Stimulated activated naive B cell treated with anti-CD40 and anti-IgM and Interleukin-4, amounts not matched to agents 10 μg/mL and 1 μg/mL and 100 μg/mL, for 72 hours (primary cell): ENCODE measurements at regions not wholly inside any gene's neighbourhood (a gene's known extent, or its start where the extent isn't known, plus 50 kb on each side); places are given as distances from the start of the nearest gene placed in this dataset.

Source experiments
- ATAC-seq, 2 donors: fragments of 150-1000 bp; cut with Tn5 transposase; replicated peaks; 2 replicates each; pipeline ENCODE4 v1.10.0; 2021; ENCODE audit warnings: moderate library complexity in 1 of 2
- DNase-seq: peaks from one replicate; pipeline ENCODE4 v3.0.0; 2021
- H3K27ac Mint-ChIP-seq: one replicate; pipeline ENCODE4 v1.8.0; 2022; ENCODE audit warnings: mild to moderate bottlenecking, mixed read lengths
- H3K27me3 Mint-ChIP-seq, 2 donors: one replicate each; pipeline ENCODE4 v1.8.0; 2022; ENCODE audit warnings: mixed read lengths in 2 of 2
- H3K36me3 Mint-ChIP-seq, 2 donors: one replicate each; pipeline ENCODE4 v1.8.0; 2022; ENCODE audit warnings: mixed read lengths in 2 of 2, mild to moderate bottlenecking in 1 of 2
- H3K4me1 Mint-ChIP-seq, 2 donors: one replicate each; pipeline ENCODE4 v1.8.0; 2022; ENCODE audit warnings: mixed read lengths in 2 of 2, mild to moderate bottlenecking in 1 of 2
- H3K4me3 Mint-ChIP-seq, 2 donors: one replicate each; pipeline ENCODE4 v1.8.0; 2022; ENCODE audit warnings: mild to moderate bottlenecking in 2 of 2, mixed read lengths in 2 of 2, moderate library complexity in 1 of 2
- H3K9me3 Mint-ChIP-seq, 2 donors: one replicate each; pipeline ENCODE4 v1.8.0; 2022; ENCODE audit warnings: mixed read lengths in 2 of 2, mild to moderate bottlenecking in 1 of 2

DNA sequence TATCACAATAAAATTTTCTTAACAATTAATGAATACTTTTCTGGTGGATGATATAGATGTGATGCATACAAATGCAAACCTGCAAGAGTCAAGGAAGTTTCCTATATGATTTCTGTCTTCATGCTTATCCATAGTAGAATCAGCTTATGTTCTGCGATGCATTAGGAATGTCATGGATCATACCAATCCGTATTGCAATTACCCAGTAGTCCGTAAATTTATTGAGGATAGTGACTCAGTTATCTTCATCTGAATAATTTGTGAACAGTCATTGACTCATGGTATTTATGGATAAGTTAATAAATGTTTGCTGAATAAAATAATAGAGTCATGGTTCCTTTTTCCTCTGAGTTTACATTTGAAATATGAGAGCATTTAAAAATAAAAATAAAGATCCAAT, 483.4 kb downstream of the LRFN5 start:
- Mint-ChIP-seq H3K36me3 (no peaks in the 10 kb centered on the region), H3K4me1 (no peaks in the 10 kb centered on the region), H3K4me3 (no peak overlapping the region), H3K9me3 (no peaks in the 10 kb centered on the region), H3K27me3 (no peaks in the 10 kb centered on the region), H3K27ac (no peak overlapping the region)
- ATAC-seq (no peak), DNase-seq (no peak)

DNA sequence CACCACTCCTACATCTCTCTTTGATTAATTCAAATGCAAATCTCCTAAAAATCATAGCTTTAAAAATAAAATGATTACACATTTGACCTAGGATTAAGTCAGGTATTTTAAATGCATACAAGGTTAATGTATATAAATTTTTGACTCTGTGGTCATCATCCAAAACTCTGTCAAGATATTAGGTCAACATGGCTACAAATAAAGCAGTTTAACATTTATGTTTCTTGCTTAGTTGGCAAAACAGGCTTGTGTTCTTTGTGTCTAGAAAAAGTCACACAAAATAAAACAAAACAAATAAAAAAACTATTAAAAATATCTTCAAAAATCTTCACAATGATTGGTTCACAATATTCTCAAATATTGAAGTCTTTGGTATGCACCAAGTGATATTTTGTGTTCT, 473.2 kb downstream of the LRFN5 start:
- H3K27ac Mint-ChIP-seq: no peak overlapping the region
- no peak overlapping the region for H3K4me3 Mint-ChIP-seq
- no peaks in the 10 kb centered on the region for H3K27me3 Mint-ChIP-seq
- no peaks in the 10 kb centered on the region for H3K4me1 Mint-ChIP-seq
- H3K9me3 Mint-ChIP-seq: peaks cover 0 to 1% of the 10 kb centered on the region in 2 donors
- DNase-seq (no peak), ATAC-seq (no peak)
- no peaks in the 10 kb centered on the region for H3K36me3 Mint-ChIP-seq

DNA sequence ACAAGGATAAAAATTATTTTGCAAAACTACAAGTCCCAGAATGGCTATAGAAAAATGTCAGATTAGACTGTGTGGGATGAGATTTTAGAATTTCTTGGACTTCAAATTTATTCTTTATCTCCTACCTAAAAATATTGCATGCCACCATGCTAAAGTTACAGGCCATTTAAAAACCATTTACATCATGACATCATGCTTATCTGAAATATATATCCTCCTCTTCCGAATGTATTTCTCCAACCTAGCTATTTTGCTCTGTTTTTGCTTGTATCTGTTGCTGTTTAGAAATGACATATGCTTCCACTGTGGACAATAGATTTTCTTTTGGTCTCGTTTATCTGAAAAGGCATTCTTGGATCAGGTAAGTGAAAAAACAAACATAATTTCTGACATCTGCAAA, 471.7 kb downstream of the LRFN5 start:
- no peak overlapping the region for H3K4me3 Mint-ChIP-seq

DNA sequence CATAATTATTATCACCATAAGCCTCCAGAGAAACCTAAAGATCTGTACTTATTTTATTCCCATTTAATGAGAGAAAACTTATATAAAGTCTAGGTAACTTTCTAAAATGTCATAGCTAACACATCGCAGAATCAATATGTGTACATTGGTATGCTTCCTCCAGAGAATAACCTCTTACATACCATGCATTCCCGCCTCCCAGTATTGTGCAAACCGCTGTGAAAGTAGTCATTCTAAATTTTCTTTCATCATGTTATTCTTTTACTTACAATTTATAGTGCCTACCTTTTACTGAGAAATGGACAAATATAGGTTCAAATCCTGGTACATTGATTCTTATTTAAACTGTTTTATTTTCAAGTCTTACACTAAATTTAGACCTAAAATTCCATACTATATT, 463.4 kb downstream of the LRFN5 start:
- ATAC-seq: no peak
- peaks cover 0 to 2% of the 10 kb centered on the region in 2 donors for H3K9me3 Mint-ChIP-seq
- H3K27me3 Mint-ChIP-seq: no peaks in the 10 kb centered on the region
- no peak overlapping the region for H3K4me3 Mint-ChIP-seq
- H3K4me1 Mint-ChIP-seq: no peaks in the 10 kb centered on the region
- H3K27ac Mint-ChIP-seq: no peak overlapping the region
- H3K36me3 Mint-ChIP-seq: no peaks in the 10 kb centered on the region
- DNase-seq: no peak

More for the DNA sequence above, 471.7 kb downstream of the LRFN5 start:
- no peak for ATAC-seq
- H3K4me1 Mint-ChIP-seq: no peaks in the 10 kb centered on the region
- peaks cover 0 to 1% of the 10 kb centered on the region in 2 donors for H3K9me3 Mint-ChIP-seq
- H3K36me3 Mint-ChIP-seq: no peaks in the 10 kb centered on the region
- H3K27me3 Mint-ChIP-seq: no peaks in the 10 kb centered on the region
- no peak for DNase-seq
- no peak overlapping the region for H3K27ac Mint-ChIP-seq

DNA sequence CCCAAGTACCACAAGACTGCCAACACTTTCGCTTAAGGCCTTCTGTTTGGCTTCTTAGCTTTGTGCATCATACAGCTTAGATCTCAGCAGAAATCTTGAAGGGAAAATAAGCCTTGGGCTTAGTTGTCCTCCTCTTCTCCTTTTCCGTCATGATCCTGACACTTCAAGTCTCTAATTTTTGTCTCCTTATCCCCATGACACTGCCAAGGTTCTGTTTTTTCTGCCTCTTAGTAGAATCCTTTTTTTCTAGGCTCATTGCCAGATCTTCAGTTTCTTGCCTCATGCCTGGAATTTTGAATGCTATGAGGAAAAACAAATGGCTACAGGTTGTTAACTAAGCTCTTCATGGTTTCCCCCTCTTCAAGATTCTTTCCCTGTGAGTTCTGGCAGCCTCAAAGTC, 450.4 kb downstream of the LRFN5 start:
- Mint-ChIP-seq H3K27me3 (no peaks in the 10 kb centered on the region), H3K36me3 (no peaks in the 10 kb centered on the region), H3K4me3 (no peak overlapping the region), H3K9me3 (no peaks in the 10 kb centered on the region), H3K27ac (no peak overlapping the region), H3K4me1 (no peaks in the 10 kb centered on the region)
- no peak for DNase-seq
- no peak for ATAC-seq

DNA sequence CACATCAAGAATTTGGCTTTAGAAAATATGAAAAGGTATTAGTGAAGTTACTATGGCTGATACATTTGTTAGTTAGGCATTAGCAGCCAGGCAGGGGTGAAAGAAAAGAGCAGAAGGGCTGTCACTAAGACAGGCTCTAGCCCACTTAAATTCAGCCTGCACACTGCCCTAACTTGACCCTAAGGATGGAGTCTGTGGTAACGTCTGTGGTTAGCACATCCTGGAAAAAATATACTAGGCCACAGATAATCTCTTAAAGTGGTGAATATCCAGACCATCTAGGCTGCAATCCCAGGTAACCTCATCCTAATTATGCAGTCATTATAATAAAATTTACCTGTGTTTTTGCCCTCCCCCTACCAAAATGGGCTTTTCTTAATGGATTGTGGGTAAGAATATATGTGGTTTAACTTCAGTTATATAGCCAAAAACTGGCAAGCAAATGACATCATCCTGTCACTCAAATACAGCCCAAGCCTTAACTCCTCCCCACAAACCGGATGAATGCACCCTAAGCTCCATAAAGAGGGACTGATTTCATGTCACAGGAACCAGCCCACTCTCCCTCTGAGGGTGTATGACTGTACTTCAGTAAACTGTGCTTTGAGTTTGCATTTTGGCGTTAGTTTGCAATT, 440.9 kb downstream of the LRFN5 start:
- H3K4me3 Mint-ChIP-seq: no peak overlapping the region
- no peak for DNase-seq
- no peaks in the 10 kb centered on the region for H3K4me1 Mint-ChIP-seq
- H3K36me3 Mint-ChIP-seq: no peaks in the 10 kb centered on the region
- no peaks in the 10 kb centered on the region for H3K9me3 Mint-ChIP-seq
- ATAC-seq: no peak
- H3K27me3 Mint-ChIP-seq: no peaks in the 10 kb centered on the region
- H3K27ac Mint-ChIP-seq: no peak overlapping the region

DNA sequence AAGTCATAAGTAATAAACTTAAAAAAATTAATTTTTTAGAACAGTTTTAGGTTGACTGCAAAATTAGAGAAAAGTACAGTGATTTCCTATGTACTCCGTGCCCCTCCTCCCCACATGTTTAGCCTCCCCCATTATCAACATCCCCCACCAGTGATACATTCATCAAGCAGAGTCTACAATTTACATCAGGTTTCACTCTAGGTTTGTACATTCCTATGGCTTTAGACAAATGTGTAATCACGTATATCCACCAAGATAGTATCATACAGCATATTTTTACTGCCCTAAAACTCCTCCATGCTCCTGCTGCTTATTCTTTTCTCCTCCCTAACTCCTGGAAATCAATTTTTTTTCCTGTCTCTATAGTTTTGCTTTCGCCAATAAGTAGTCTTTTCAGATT, 438.7 kb downstream of the LRFN5 start:
- Mint-ChIP-seq H3K27ac (no peak overlapping the region), H3K9me3 (no peaks in the 10 kb centered on the region), H3K36me3 (no peaks in the 10 kb centered on the region), H3K4me1 (no peaks in the 10 kb centered on the region), H3K27me3 (no peaks in the 10 kb centered on the region), H3K4me3 (no peak overlapping the region)
- no peak for DNase-seq
- no peak for ATAC-seq

DNA sequence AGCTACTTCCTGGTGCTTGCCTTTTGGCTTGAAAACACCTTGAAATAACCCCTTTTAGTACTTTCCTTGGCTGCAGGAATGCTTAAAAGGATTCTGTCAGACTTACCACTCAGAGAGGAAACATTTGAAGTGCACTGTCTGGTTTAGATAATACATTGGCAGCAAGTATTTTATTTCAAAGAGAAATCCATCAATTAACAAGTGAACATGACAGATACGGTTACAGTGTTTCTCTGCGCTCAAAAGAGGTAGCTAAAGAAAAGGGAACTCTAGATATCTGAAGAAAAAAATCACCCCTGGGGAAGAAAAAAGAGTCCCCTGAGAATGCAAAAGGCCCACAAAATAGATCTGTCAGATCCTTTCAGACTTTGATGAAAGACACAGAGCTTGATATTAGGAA, 421.9 kb downstream of the LRFN5 start:
- ATAC-seq: peak in 1 of 2 donors; percentile 45
- H3K4me3 Mint-ChIP-seq: no peak overlapping the region

DNA sequence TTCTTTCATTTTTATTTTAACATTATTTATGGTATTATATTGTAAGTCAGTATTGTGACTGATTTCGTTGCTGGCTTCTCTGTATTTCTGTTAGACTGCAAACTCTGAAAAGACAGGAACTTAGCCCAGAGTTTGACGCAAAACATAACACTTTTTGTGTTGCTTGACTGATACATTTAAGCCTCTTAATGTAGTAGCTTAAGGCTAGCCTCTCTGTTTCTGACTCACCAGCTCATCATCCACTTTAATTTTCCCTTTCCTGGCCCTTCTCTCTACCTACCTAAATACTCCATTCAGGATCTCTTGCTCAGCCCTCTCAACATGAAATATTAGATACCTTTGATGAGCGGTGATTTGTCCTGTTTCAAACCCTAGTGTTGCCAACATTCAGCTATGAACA, 420.6 kb downstream of the LRFN5 start:
- DNase-seq: no peak
- Mint-ChIP-seq H3K27ac (no peak overlapping the region), H3K9me3 (no peaks in the 10 kb centered on the region), H3K27me3 (no peaks in the 10 kb centered on the region), H3K4me1 (peaks cover 0 to 1% of the 10 kb centered on the region in 2 donors), H3K4me3 (no peak overlapping the region), H3K36me3 (no peaks in the 10 kb centered on the region)
- no peak for ATAC-seq

More for the DNA sequence above, 421.9 kb downstream of the LRFN5 start:
- Mint-ChIP-seq H3K27me3 (no peaks in the 10 kb centered on the region), H3K9me3 (no peaks in the 10 kb centered on the region), H3K4me1 (peaks cover 0 to 1% of the 10 kb centered on the region in 2 donors), H3K36me3 (no peaks in the 10 kb centered on the region), H3K27ac (peak overlapping the region; percentile 42)
- DNase-seq: no peak

DNA sequence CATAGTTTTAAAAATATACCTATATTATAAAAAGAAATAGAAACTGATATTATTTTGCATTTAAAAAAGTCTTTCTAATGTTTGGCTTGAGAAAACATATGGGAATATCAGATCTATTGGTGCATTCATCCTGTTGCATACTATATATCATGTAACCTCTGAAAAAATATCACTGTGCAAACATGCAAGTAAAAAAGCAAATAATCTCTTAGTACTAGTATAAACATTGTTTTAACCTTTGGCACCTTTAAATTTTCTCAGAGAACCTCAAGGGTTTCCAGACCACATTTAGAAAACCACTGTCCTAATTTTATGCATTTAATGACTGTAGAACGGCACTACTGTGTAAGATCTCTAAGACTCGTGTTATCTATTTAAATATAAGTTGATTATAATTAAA, 416.8 kb downstream of the LRFN5 start:
- H3K4me3 Mint-ChIP-seq: no peak overlapping the region
- H3K36me3 Mint-ChIP-seq: no peaks in the 10 kb centered on the region
- H3K27ac Mint-ChIP-seq: no peak overlapping the region
- ATAC-seq: no peak
- peaks cover 0 to 3% of the 10 kb centered on the region in 2 donors for H3K4me1 Mint-ChIP-seq
- no peaks in the 10 kb centered on the region for H3K9me3 Mint-ChIP-seq
- DNase-seq: no peak
- H3K27me3 Mint-ChIP-seq: no peaks in the 10 kb centered on the region

DNA sequence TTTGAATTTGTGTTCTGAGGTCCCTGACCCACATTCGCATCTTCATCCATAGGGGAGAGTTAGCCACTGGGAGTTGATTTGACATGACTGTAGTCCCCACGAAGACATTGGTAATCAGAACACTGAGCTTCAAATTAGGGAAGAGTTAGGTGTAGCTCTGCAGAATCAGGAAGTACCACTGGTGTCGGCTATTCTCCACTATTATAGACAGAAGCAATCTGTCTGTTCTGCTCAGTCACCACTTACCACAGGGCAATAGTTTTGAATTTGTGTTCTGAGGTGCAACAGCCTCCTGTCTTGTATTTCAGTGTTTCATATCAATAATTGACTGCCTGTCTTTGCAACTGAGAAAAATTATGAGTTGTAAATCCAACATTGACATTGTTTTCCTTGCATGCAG, 407.6 kb downstream of the LRFN5 start:
- Mint-ChIP-seq H3K4me1 (peaks cover 4 to 5% of the 10 kb centered on the region in 2 donors), H3K9me3 (peaks cover 4 to 5% of the 10 kb centered on the region in 2 donors), H3K27me3 (no peaks in the 10 kb centered on the region), H3K4me3 (no peak overlapping the region), H3K36me3 (peaks cover 0 to 4% of the 10 kb centered on the region in 2 donors), H3K27ac (no peak overlapping the region)
- ATAC-seq (no peak), DNase-seq (no peak)

DNA sequence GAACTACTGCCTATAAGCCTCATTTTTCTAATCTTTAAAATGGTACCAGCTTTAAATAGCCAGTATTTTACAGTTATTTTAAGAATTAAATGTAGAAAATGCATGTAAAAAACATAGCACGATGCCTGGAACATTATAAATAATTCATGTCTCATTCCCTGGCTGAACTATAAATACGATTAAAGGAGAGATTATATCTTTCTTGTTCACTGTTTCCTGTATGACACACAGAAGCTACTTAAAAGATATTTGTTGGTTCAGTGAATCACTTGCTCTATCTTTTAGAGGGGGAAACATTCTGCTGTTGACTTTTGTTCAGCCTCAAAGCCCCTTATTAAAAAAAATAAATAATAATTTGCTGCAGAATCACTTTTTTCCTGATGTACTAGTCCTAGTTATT, 406.9 kb downstream of the LRFN5 start:
- Mint-ChIP-seq H3K4me1 (peaks cover 4 to 5% of the 10 kb centered on the region in 2 donors), H3K36me3 (peaks cover 0 to 4% of the 10 kb centered on the region in 2 donors), H3K27me3 (no peaks in the 10 kb centered on the region), H3K27ac (no peak overlapping the region), H3K4me3 (no peak overlapping the region), H3K9me3 (peaks cover 4 to 5% of the 10 kb centered on the region in 2 donors)
- ATAC-seq (no peak), DNase-seq (no peak)

DNA sequence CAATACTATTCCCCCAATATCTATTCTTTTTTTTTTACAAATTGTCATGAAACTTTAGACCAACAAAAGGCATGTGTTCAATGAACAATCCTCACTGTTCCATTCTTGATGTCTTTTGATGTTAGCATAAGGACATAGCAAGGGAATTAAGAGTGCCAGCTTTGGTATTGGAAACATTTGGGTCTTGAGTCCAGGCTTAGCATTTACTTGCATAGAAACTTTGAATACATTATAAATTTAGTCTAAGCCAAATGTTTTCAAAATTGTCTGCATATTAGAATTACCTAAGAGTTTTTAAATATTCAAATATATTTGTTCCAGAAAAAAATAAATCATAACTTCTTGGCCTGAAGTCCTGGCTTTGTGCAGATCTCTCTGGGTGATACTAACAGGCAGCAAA, 406.5 kb downstream of the LRFN5 start:
- Mint-ChIP-seq H3K9me3 (peaks cover 4 to 7% of the 10 kb centered on the region in 2 donors), H3K4me1 (peaks cover 4 to 5% of the 10 kb centered on the region in 2 donors), H3K27ac (no peak overlapping the region), H3K36me3 (peaks cover 0 to 4% of the 10 kb centered on the region in 2 donors), H3K27me3 (no peaks in the 10 kb centered on the region), H3K4me3 (no peak overlapping the region)
- DNase-seq (no peak), ATAC-seq (no peak)

DNA sequence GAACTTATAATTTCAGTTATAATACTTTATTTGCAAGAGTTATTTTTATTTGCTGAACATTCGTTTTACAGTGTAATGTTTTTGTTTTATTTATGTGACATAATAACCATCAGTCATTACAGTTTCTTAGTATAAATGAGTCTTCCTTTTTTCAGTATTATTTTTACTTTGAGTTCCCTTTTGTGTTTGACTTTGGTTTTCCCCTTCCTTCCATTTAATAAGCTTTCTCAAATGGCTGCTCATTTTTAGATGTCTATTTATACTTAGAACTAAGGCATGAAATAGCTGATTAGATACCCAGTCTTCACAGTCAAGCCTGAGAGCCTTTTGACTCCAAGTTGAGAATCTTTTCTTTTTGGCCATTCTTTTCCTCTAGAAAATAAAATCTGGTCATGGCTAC, 404.5 kb downstream of the LRFN5 start:
- Mint-ChIP-seq H3K9me3 (peaks cover 4 to 8% of the 10 kb centered on the region in 2 donors), H3K27ac (peak overlapping the region; percentile 90), H3K4me1 (peaks cover 4 to 5% of the 10 kb centered on the region in 2 donors), H3K27me3 (no peaks in the 10 kb centered on the region), H3K36me3 (peaks cover 0 to 4% of the 10 kb centered on the region in 2 donors), H3K4me3 (peak overlapping the region in 1 of 2 donors; percentile 48)
- ATAC-seq: peak; percentile 86 to 94
- DNase-seq: no peak

DNA sequence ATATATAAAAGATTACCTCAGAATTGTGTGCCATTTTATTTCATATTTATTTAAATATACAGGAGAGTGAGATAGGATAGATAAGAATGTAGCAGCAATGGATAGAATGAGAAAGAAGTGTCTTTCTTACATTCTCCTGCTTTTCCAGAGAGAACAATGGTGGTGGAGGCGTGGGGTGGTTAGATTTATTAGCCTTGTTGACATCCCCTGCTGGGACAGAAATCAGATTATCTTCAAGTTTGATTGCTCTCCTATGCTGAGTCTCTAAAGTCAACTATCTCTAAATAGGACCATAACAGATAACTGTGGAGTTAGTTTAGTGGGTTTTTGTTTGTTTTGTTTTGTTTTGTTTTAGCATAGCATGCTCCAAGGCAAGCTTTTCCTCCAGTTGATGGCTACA, 397.6 kb downstream of the LRFN5 start:
- Mint-ChIP-seq H3K4me3 (no peak overlapping the region), H3K36me3 (no peaks in the 10 kb centered on the region), H3K9me3 (peaks cover 0 to 3% of the 10 kb centered on the region in 2 donors), H3K27me3 (no peaks in the 10 kb centered on the region), H3K27ac (no peak overlapping the region), H3K4me1 (no peaks in the 10 kb centered on the region)
- DNase-seq: no peak
- no peak for ATAC-seq

DNA sequence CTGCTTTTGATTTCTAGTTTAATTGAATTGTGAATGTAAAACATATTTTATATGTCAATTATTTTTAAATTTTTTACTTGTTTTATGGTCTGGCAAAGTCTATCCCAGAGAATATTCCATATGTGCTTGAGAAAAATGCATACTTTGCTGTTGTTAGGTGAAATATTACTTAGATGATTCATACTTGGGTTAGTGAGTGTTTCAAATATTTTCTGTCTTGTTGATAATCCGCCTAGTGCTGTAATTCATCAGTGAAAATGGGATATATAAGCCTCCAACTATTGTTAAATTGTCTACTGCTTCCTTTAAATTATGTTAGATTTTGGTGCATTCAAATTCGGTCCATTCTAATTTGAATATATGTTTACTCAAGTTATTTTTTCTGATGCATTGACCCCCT, 395.5 kb downstream of the LRFN5 start:
- DNase-seq: no peak
- no peaks in the 10 kb centered on the region for H3K27me3 Mint-ChIP-seq

More for the DNA sequence above, 395.5 kb downstream of the LRFN5 start:
- ATAC-seq: no peak
- Mint-ChIP-seq H3K36me3 (no peaks in the 10 kb centered on the region), H3K4me1 (no peaks in the 10 kb centered on the region), H3K4me3 (no peak overlapping the region), H3K27ac (no peak overlapping the region), H3K9me3 (no peaks in the 10 kb centered on the region)
